K562 (cell line): ENCODE measurements at regions not wholly inside any gene's neighbourhood (a gene's known extent, or its start where the extent isn't known, plus 50 kb on each side); places are given as distances from the start of the nearest gene placed in this dataset.

ENCODE experiments used
- ATAC-seq: fragments of 200-7000 bp; cut with Tn5 transposase; 3 replicates; pipeline ENCODE4 v1.9.1; 2020; ENCODE audit warnings: moderate library complexity
- BruUV-seq: library from RNA; stranded (reverse); fragments of 400-500 nt; replicated peaks from 2 replicates; lab custom pipeline; 2021; lab: Mats Ljungman, UMichigan
- CTCF ChIA-PET: fragments of 300-600 bp; formaldehyde crosslinking; extraction: SDS; loops from one replicate; lab custom pipeline; 2021; ENCODE audit warnings: low intra/inter-chr PET ratio; lab: Yijun Ruan, JAX
- POLR2A ChIA-PET: fragments of 300-600, 350-650 bp; sonication (Branson Sonifier 250); formaldehyde crosslinking; extraction: SDS; loops from one replicate; lab custom pipeline; 2021; ENCODE audit warnings: antibody characterized with exemption, inconsistent platforms; lab: Yijun Ruan, JAX
- DNase-seq, 4 experiments: peaks; one replicate each; pipeline versions ENCODE4 v3.0.0 to v3.0.0-alpha.2; 2011 to 2018; ENCODE audit warnings: low spot score in 3 of 4, mixed read lengths in 3 of 4; ENCODE audit errors: extremely low read depth in 1 of 4
- FAIRE-seq: peaks from 2 replicates; lab custom pipeline; 2011; peaks lifted over from hg19 to GRCh38; lab: Jason Lieb, UNC
- H2AFZ ChIP-seq: 2 replicates; pipeline ENCODE4 v1.6.0; 2011; ENCODE audit warnings: low read depth, low read length, control low read depth, inconsistent platforms
- H3K27ac ChIP-seq: fragments of 200-600 bp; 3 replicates; pipeline ENCODE4 v1.8.0; 2011; ENCODE audit warnings: low read depth, mild to moderate bottlenecking, control low read depth, inconsistent platforms, low read length, moderate library complexity, mixed read lengths; ENCODE audit errors: extremely low read depth
- H3K27me3 ChIP-seq, 2 experiments: fragments of 300-600 bp in 1 of 2; 2 replicates in 1 of 2; 3 replicates in 1 of 2; pipeline versions ENCODE4 v1.6.0 to v1.8.0; 2011; ENCODE audit warnings: inconsistent platforms in 2 of 2, low read length in 2 of 2, mild to moderate bottlenecking in 1 of 2, mixed read lengths in 1 of 2, moderate library complexity in 1 of 2; ENCODE audit not compliant: control insufficient read depth in 2 of 2, insufficient read depth in 2 of 2
- H3K36me3 ChIP-seq: fragments of 300-600 bp; 3 replicates; pipeline ENCODE4 v1.8.0; 2011; ENCODE audit warnings: mild to moderate bottlenecking, low read length, inconsistent platforms; ENCODE audit not compliant: control insufficient read depth, insufficient read depth
- H3K4me1 ChIP-seq, 2 experiments: fragments of 200-600 bp in 1 of 2; replicated peaks in 1 of 2; 2 replicates in 1 of 2; 3 replicates in 1 of 2; pipeline versions ENCODE4 v1.5.1 to v1.8.0; 2011; ENCODE audit warnings: inconsistent platforms in 2 of 2, low read length in 2 of 2, mild to moderate bottlenecking in 1 of 2, mixed read lengths in 1 of 2, moderate library complexity in 1 of 2; ENCODE audit not compliant: control insufficient read depth in 2 of 2, insufficient read depth in 2 of 2
- H3K4me2 ChIP-seq: 2 replicates; pipeline ENCODE4 v1.6.1; 2011; ENCODE audit warnings: low read length, control low read depth, inconsistent platforms, mixed read lengths; ENCODE audit not compliant: insufficient read depth
- H3K4me3 ChIP-seq: fragments of 200-600 bp; sonication (generic), shearing (Covaris generic); 2 replicates; pipeline ENCODE4 v1.5.1; 2016; ENCODE audit warnings: control low read depth, inconsistent platforms
- H3K79me2 ChIP-seq: fragments of 200-600 bp; 3 replicates; pipeline ENCODE4 v1.8.0; 2011; ENCODE audit warnings: low read length, inconsistent platforms; ENCODE audit not compliant: control insufficient read depth, insufficient read depth
- H3K9ac ChIP-seq, 2 experiments: 2 replicates each; pipeline versions ENCODE4 v1.6.0 to v1.6.1; 2011; ENCODE audit warnings: low read depth in 2 of 2, low read length in 2 of 2, control low read depth in 1 of 2, inconsistent platforms in 1 of 2, mild to moderate bottlenecking in 1 of 2, mixed read lengths in 1 of 2; ENCODE audit not compliant: insufficient read depth in 1 of 2
- H3K9me1 ChIP-seq: one replicate; pipeline ENCODE4 v1.6.0; 2011; ENCODE audit warnings: inconsistent platforms, mild to moderate bottlenecking, low read length, moderate library complexity; ENCODE audit not compliant: control insufficient read depth, insufficient read depth
- H3K9me3 ChIP-seq: replicated peaks from 2 replicates; pipeline ENCODE4 v1.5.1; 2011; ENCODE audit warnings: low read depth, low read length, inconsistent platforms; ENCODE audit not compliant: control insufficient read depth, insufficient read depth
- H4K20me1 ChIP-seq: replicated peaks from 2 replicates; pipeline ENCODE4 v1.6.1; 2011; ENCODE audit warnings: low read length, inconsistent platforms, mixed read lengths; ENCODE audit not compliant: control insufficient read depth, insufficient read depth
- CBFA2T3 ChIP-seq: fragments of 450-650 bp; IDR thresholded peaks from 2 replicates; pipeline ENCODE4 v1.6.1; 2017
- CTBP1 ChIP-seq: fragments of 450-650 bp; IDR thresholded peaks from 2 replicates; pipeline ENCODE4 v1.6.1; 2016; ENCODE audit warnings: borderline replicate concordance
- FIP1L1 ChIP-seq: fragments of 200-400 bp; formaldehyde crosslinking; IDR thresholded peaks from 2 replicates; pipeline ENCODE4 v1.6.1; 2018; ENCODE audit warnings: mild to moderate bottlenecking, low read depth, low read length; ENCODE audit not compliant: poor library complexity, severe bottlenecking
- GATA2 ChIP-seq: sonication (generic); formaldehyde crosslinking; IDR thresholded peaks from 2 replicates; pipeline ENCODE4 v1.4.0; 2020; ENCODE audit warnings: mild to moderate bottlenecking, missing genetic modification reagents
- KAT8 ChIP-seq: fragments of 450-650 bp; IDR thresholded peaks from 2 replicates; pipeline ENCODE4 v1.6.1; 2016; ENCODE audit warnings: low read depth, mild to moderate bottlenecking
- MCM2 ChIP-seq: fragments of 450-650 bp; IDR thresholded peaks from 2 replicates; pipeline ENCODE4 v1.6.1; 2017; ENCODE audit warnings: low read depth, mild to moderate bottlenecking
- MCM3 ChIP-seq: fragments of 450-650 bp; IDR thresholded peaks from 2 replicates; pipeline ENCODE4 v1.6.1; 2016
- PML ChIP-seq: IDR thresholded peaks from 2 replicates; pipeline ENCODE4 v1.6.1; 2012; ENCODE audit warnings: low read length, inconsistent platforms
- RBM34 ChIP-seq: fragments of 200-400 bp; formaldehyde crosslinking; IDR thresholded peaks from 2 replicates; pipeline ENCODE4 v1.6.1; 2018; ENCODE audit warnings: low read length, borderline replicate concordance; ENCODE audit not compliant: insufficient read depth
- RCOR1 ChIP-seq, 2 experiments: IDR thresholded peaks; 2 replicates each; pipeline ENCODE4 v1.6.1; 2012; ENCODE audit warnings: low read depth in 2 of 2, low read length in 2 of 2, borderline replicate concordance in 1 of 2, improper control_type of control experiment in 1 of 2
- TEAD4 ChIP-seq, 2 experiments: sonication (generic) in 1 of 2; formaldehyde crosslinking in 1 of 2; IDR thresholded peaks; 2 replicates each; pipeline versions ENCODE4 v1.6.1 to v1.8.0; 2012 to 2022; ENCODE audit warnings: borderline replicate concordance in 1 of 2, inconsistent platforms in 1 of 2, low read length in 1 of 2, mild to moderate bottlenecking in 1 of 2, missing genetic modification reagents in 1 of 2
- XRCC4 ChIP-seq: IDR thresholded peaks from one replicate; pipeline ENCODE4 v1.6.1; 2011; ENCODE audit not compliant: insufficient read depth, insufficient read length; ENCODE audit errors: extremely low read depth
- ZNF354B ChIP-seq: fragments of 250-450 bp; sonication (Bioruptor Pico); IDR thresholded peaks from 2 replicates; pipeline ENCODE4 v1.4.0; 2020
- ZNF79 ChIP-seq: fragments of 250-450 bp; sonication (Bioruptor Pico); IDR thresholded peaks from 2 replicates; pipeline ENCODE4 v1.4.0; 2020; ENCODE audit warnings: low read depth, mild to moderate bottlenecking, moderate library complexity
- WGBS: fragments of 100-300 bp; shearing (Covaris generic); methylation state at CpG from one replicate; pipeline ENCODE4 v1.1.6; 2016; ENCODE audit warnings: low coverage, mixed read lengths; ENCODE audit not compliant: insufficient coverage; ENCODE audit errors: missing lambda C conversion rate; 5-methylcytosine and 5-hydroxymethylcytosine counted together
- in situ Hi-C: fragments of 300-500 bp; cut with MboI; formaldehyde crosslinking; loops from 4 replicates; pipeline ENCODE4 v1.15.0; 2018; ENCODE audit warnings: inconsistent platforms, mixed read lengths
- intact Hi-C: fragments of 100-400 bp; cut with micrococcal nuclease; formaldehyde crosslinking; loops from 2 replicates; pipeline ENCODE4 v1.14.2; 2022
- TF ChIP-seq, protein P1 (sequence below): IDR thresholded peaks from 2 replicates; pipeline ENCODE4 v1.6.1; 2012; ENCODE audit warnings: low read depth, low read length, improper control_type of control experiment, borderline replicate concordance

- Histone ChIP-seq H3K79me2 (no peaks in the 10 kb centered on the region), H3K36me3 (no peaks in the 10 kb centered on the region), H3K9ac (peak overlapping the region in 1 of 2 experiments; percentile 74; a peak in 1 of 4 replicates), H3K4me2 (no peak overlapping the region), H3K9me3 (no peaks in the 10 kb centered on the region), H3K27ac (no peak overlapping the region), H4K20me1 (no peaks in the 10 kb centered on the region), H2AFZ (no peak overlapping the region), H3K4me1 (peaks cover 41 to 61% of the 10 kb centered on the region in 2 experiments), H3K9me1 (no peaks in the 10 kb centered on the region), H3K27me3 (no peaks in the 10 kb centered on the region), H3K4me3 (no peak overlapping the region)
- intact Hi-C loops: loop anchor here (5.0 kb wide), 1 partner anchor 217 kb away; no protein-coding TSS in a partner anchor
- DNase-seq: peak in 1 of 4 experiments; percentile 37
- CTCF ChIA-PET: no interaction called here
- POLR2A ChIA-PET: interaction anchor here (0.8 to 17.2 kb wide), 6 partner anchors 9 to 278 kb away, joined by 3 to 186 read pairs (median 3); partner anchors contain the start of gene MYLIP
- BruUV-seq: no TSS peak
- FAIRE-seq: no peak
- no peak for ATAC-seq
- in situ Hi-C loops: no loop called here
- WGBS: 50% methylated on average over 10 of the region's 10 CpGs
- TF ChIP-seq RBM34 (no peak), RCOR1 (IDR thresholded peaks at IDR 0.05; ENCODE audit: borderline replicate concordance in 1 of 2, low read depth in 2 of 2, low read length in 2 of 2) (peak in 1 of 2 experiments; percentile 64; a peak in 1 of 4 replicates), MCM2 (no peak), CTBP1 (no peak), MCM3 (no peak), PML (no peak), CBFA2T3 (peak; percentile 65), ZNF79 (CRISPR knock-in tag) (no peak), ZNF354B (CRISPR knock-in tag) (no peak), TEAD4 (IDR thresholded peaks at IDR 0.05; ENCODE audit: low read length) (peak; percentile 31; the same call in 1 of the 2 replicates), TEAD4 (CRISPR knock-in tag; IDR thresholded peaks at IDR 0.05; ENCODE audit: borderline replicate concordance) (no peak), GATA2 (CRISPR knock-in tag) (no peak), KAT8 (no peak), FIP1L1 (no peak), XRCC4 (no peak)
- TF ChIP-seq, protein P1, sequence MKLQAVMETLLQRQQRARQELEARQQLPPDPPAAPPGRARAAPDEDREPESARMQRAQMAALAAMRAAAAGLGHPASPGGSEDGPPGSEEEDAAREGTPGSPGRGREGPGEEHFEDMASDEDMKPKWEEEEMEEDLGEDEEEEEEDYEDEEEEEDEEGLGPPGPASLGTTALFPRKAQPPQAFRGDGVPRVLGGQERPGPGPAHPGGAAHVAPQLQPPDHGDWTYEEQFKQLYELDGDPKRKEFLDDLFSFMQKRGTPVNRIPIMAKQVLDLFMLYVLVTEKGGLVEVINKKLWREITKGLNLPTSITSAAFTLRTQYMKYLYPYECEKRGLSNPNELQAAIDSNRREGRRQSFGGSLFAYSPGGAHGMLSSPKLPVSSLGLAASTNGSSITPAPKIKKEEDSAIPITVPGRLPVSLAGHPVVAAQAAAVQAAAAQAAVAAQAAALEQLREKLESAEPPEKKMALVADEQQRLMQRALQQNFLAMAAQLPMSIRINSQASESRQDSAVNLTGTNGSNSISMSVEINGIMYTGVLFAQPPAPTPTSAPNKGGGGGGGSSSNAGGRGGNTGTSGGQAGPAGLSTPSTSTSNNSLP: peak; percentile 29; the same call in 1 of the 2 replicates
These were observed 219.4 kb upstream of the MYLIP start for GRCh38 chr6:15909290-15910070.
